ENCODE measurements at regions not wholly inside any gene's neighbourhood (a gene's known extent, or its start where the extent isn't known, plus 50 kb on each side); places are given as distances from the start of the nearest gene placed in this dataset.

GRCh38 chr7:19552576-19552975 is 156.3 kb downstream of the POLR1F start:
- no peak overlapping the region for H3K56ac ChIP-seq (replicated peaks; ENCODE audit: insufficient read length, low read depth, low read length)
- CTCF ChIA-PET (ENCODE audit: partially characterized antibody): interaction anchor here (0.7 kb wide), 1 partner anchor 404 kb away, joined by 3 read pairs; no protein-coding TSS in a partner anchor

More at GRCh38 chr7:19552576-19552975, 156.3 kb downstream of the POLR1F start:
- H2AK5ac ChIP-seq (ENCODE audit: low read depth, low read length): no peak overlapping the region
- H3K79me1 ChIP-seq (ENCODE audit: low read depth, low read length): no peaks in the 10 kb centered on the region
- H3K4me2 ChIP-seq (ENCODE audit: insufficient read depth in 1 of 2, low read depth in 2 of 2, low read length in 2 of 2): no peak overlapping the region
- H3K27me3 ChIP-seq (replicated peaks in 1 of 4; ENCODE audit: control insufficient read depth in 3 of 4, extremely low read depth in 1 of 4, insufficient read depth in 3 of 4, low read length in 3 of 4): no peaks in the 10 kb centered on the region
- H2BK12ac ChIP-seq (ENCODE audit: low read depth, low read length): no peak overlapping the region
- 89% methylated on average over 2 of the region's 2 CpGs; no CpG with 5 or more reads in 1 of the 2 experiments for WGBS, 2 experiments (ENCODE audit: extremely low coverage in 1 of 2, insufficient coverage in 1 of 2, insufficient read length in 1 of 2, insufficient replicate concordance in 2 of 2, low coverage in 1 of 2, low lambda C conversion rate in 2 of 2, missing lambda C conversion rate in 1 of 2)
- no peak overlapping the region for H2AFZ ChIP-seq (ENCODE audit: low read length)
- no peak overlapping the region for H3K27ac ChIP-seq (ENCODE audit: low read depth, low read length)
- no peak for DNase-seq (ENCODE audit: low read depth in 1 of 2, low spot score in 2 of 2)
- no peak overlapping the region for H2BK120ac ChIP-seq (replicated peaks; ENCODE audit: low read depth, low read length)
- no peak overlapping the region for H4K5ac ChIP-seq (ENCODE audit: insufficient read length, low read depth, low read length)
- no peak overlapping the region for H4K8ac ChIP-seq (ENCODE audit: extremely low read depth, insufficient read depth, low read length)
- TF ChIP-seq SIN3A (conservative IDR thresholded peaks at IDR 0.05 in 1 of 2, IDR thresholded peaks at IDR 0.05 in 1 of 2; ENCODE audit: low read depth in 1 of 2, low read length in 2 of 2) (no peak), BCL11A (IDR thresholded peaks at IDR 0.05; ENCODE audit: low read depth in 2 of 2, low read length in 2 of 2) (no peak), KDM1A (IDR thresholded peaks at IDR 0.05; ENCODE audit: borderline replicate concordance, low read length) (no peak), ZNF274 (IDR thresholded peaks at IDR 0.05; ENCODE audit: borderline replicate concordance, extremely low read depth, low read length) (no peak), E2F6 (IDR thresholded peaks at IDR 0.05) (no peak), NANOG (IDR thresholded peaks at IDR 0.05; ENCODE audit: insufficient read depth, low read depth, low read length, poor library complexity, severe bottlenecking) (no peak), CEBPB (IDR thresholded peaks at IDR 0.05; ENCODE audit: low read depth, low read length) (no peak), SIRT6 (IDR thresholded peaks at IDR 0.05; ENCODE audit: low read length) (no peak), KDM4A (IDR thresholded peaks at IDR 0.05; ENCODE audit: low read depth, low read length, severe bottlenecking) (no peak), POLR2A (IDR thresholded peaks at IDR 0.05; ENCODE audit: control extremely low read depth in 1 of 2, low read depth in 2 of 2, low read length in 2 of 2) (no peak), CHD2 (IDR thresholded peaks at IDR 0.05; ENCODE audit: low read length) (no peak), HDAC6 (IDR thresholded peaks at IDR 0.05; ENCODE audit: low read depth, low read length) (no peak)
- no peaks in the 10 kb centered on the region for H3K79me2 ChIP-seq (ENCODE audit: control insufficient read depth in 1 of 2, insufficient read depth in 2 of 2, low read length in 2 of 2)
- POLR2A ChIA-PET (ENCODE audit: partially characterized antibody): no interaction called here
- FAIRE-seq: no peak
- H4K91ac ChIP-seq (replicated peaks; ENCODE audit: insufficient read length, low read length): no peak overlapping the region
- no peak overlapping the region for H3K23ac ChIP-seq (ENCODE audit: insufficient read length)
- no peak overlapping the region for H2BK5ac ChIP-seq (ENCODE audit: low read depth, low read length)
- no peaks in the 10 kb centered on the region for H3K4me1 ChIP-seq (replicated peaks in 1 of 4; ENCODE audit: control insufficient read depth in 3 of 4, insufficient read depth in 4 of 4, low read length in 3 of 4)
- no peak overlapping the region for H3K14ac ChIP-seq (ENCODE audit: insufficient read length)
- H3K9me3 ChIP-seq (ENCODE audit: insufficient read depth in 2 of 2, low read depth in 1 of 2, low read length in 1 of 2): peaks cover 0 to 10% of the 10 kb centered on the region in 2 experiments; a peak in 1 of 4 replicates
- no peaks in the 10 kb centered on the region for H4K20me1 ChIP-seq (replicated peaks in 1 of 2; ENCODE audit: control insufficient read depth in 1 of 2, insufficient read depth in 2 of 2, low read length in 2 of 2)
- H3K36me3 ChIP-seq (ENCODE audit: control insufficient read depth in 2 of 4, insufficient read depth in 4 of 4, low read length in 3 of 4): no peaks in the 10 kb centered on the region
- no peak overlapping the region for H2BK20ac ChIP-seq (ENCODE audit: low read length)
- H3K4me3 ChIP-seq (ENCODE audit: extremely low read depth in 1 of 4, insufficient read depth in 2 of 4, low read depth in 3 of 4, low read length in 4 of 4): no peak overlapping the region
- no peak overlapping the region for H3K4ac ChIP-seq (replicated peaks; ENCODE audit: insufficient read length, low read depth, low read length)
- H2BK15ac ChIP-seq (ENCODE audit: low read length): no peak overlapping the region
- H3K23me2 ChIP-seq (ENCODE audit: low read depth, low read length): no peaks in the 10 kb centered on the region
- no peak overlapping the region for H3K18ac ChIP-seq (ENCODE audit: extremely low read depth, low read length)
- no peak overlapping the region for H3K9ac ChIP-seq (replicated peaks in 1 of 4; ENCODE audit: extremely low read depth in 1 of 4, low read depth in 3 of 4, low read length in 3 of 4)

Measured in H1 (cell line).